Fibroblast of the conjunctiva (primary cell): ENCODE measurements at regions not wholly inside any gene's neighbourhood (a gene's known extent, or its start where the extent isn't known, plus 50 kb on each side); places are given as distances from the start of the nearest gene placed in this dataset.

ENCODE experiments used
- DNase-seq: peaks from one replicate; pipeline ENCODE4 v3.0.0-alpha.2; 2010; ENCODE audit warnings: low read depth

GRCh38 chr4:53815281-53815680, 224.0 kb upstream of the LNX1 start:
- no peak for DNase-seq

- no peak for DNase-seq
Measured at GRCh38 chr4:53813998-53814397, 222.7 kb upstream of the LNX1 start.

- DNase-seq = no peak
Measured at GRCh38 chr4:53810643-53811042, 219.4 kb upstream of the LNX1 start.

GRCh38 chr4:53809816-53810215, 218.5 kb upstream of the LNX1 start:
- no peak for DNase-seq

- DNase-seq = no peak
Measured at GRCh38 chr4:53805291-53805690, 214.0 kb upstream of the LNX1 start.

- DNase-seq = peak; percentile 6
Measured at GRCh38 chr4:53804719-53805118, 213.4 kb upstream of the LNX1 start.

GRCh38 chr4:53802500-53802899, 211.2 kb upstream of the LNX1 start:
- no peak for DNase-seq

- DNase-seq = no peak
Measured at GRCh38 chr4:53801373-53801772, 210.1 kb upstream of the LNX1 start.

GRCh38 chr4:53800741-53801140, 209.5 kb upstream of the LNX1 start:
- DNase-seq = no peak

GRCh38 chr4:53793096-53793495, 201.8 kb upstream of the LNX1 start:
- no peak for DNase-seq

GRCh38 chr4:53790286-53790685, 199.0 kb upstream of the LNX1 start:
- no peak for DNase-seq

GRCh38 chr4:53788621-53789020, 197.3 kb upstream of the LNX1 start:
- no peak for DNase-seq

GRCh38 chr4:53788011-53788410, 196.7 kb upstream of the LNX1 start:
- no peak for DNase-seq

- peak; percentile 41 for DNase-seq
Measured at GRCh38 chr4:53786632-53787031, 195.3 kb upstream of the LNX1 start.

- no peak for DNase-seq
Measured at GRCh38 chr4:53785996-53786395, 194.7 kb upstream of the LNX1 start.

GRCh38 chr4:53784112-53784511, 192.8 kb upstream of the LNX1 start:
- DNase-seq = no peak

GRCh38 chr4:53783208-53783859, 192.0 kb upstream of the LNX1 start:
- no peak for DNase-seq

- DNase-seq = no peak
Measured at GRCh38 chr4:53782458-53782845, 191.2 kb upstream of the LNX1 start.

GRCh38 chr4:53781629-53782457, 190.6 kb upstream of the LNX1 start:
- no peak for DNase-seq

- no peak for DNase-seq
Measured at GRCh38 chr4:53780736-53781400, 189.6 kb upstream of the LNX1 start.

- DNase-seq = no peak
Measured at GRCh38 chr4:53779025-53779424, 187.7 kb upstream of the LNX1 start.

- DNase-seq = no peak
Measured at GRCh38 chr4:53778155-53778554, 186.9 kb upstream of the LNX1 start.
